Stimulated activated naive B cell treated with anti-CD40 and anti-IgM and Interleukin-4, amounts not matched to agents 10 μg/mL and 1 μg/mL and 100 μg/mL, for 72 hours (primary cell): ENCODE measurements at regions not wholly inside any gene's neighbourhood (a gene's known extent, or its start where the extent isn't known, plus 50 kb on each side); places are given as distances from the start of the nearest gene placed in this dataset.
"Not testable (repeated sequence)": the region's sequence is repeated elsewhere in the genome, so short reads cannot be mapped to it uniquely, and the experiment has no call there.

Source experiments
- ATAC-seq, 2 donors: fragments of 150-1000 bp; cut with Tn5 transposase; replicated peaks; 2 replicates each; pipeline ENCODE4 v1.10.0; 2021; ENCODE audit warnings: moderate library complexity in 1 of 2
- DNase-seq: peaks from one replicate; pipeline ENCODE4 v3.0.0; 2021
- H3K27ac Mint-ChIP-seq: one replicate; pipeline ENCODE4 v1.8.0; 2022; ENCODE audit warnings: mild to moderate bottlenecking, mixed read lengths
- H3K27me3 Mint-ChIP-seq, 2 donors: one replicate each; pipeline ENCODE4 v1.8.0; 2022; ENCODE audit warnings: mixed read lengths in 2 of 2
- H3K36me3 Mint-ChIP-seq, 2 donors: one replicate each; pipeline ENCODE4 v1.8.0; 2022; ENCODE audit warnings: mixed read lengths in 2 of 2, mild to moderate bottlenecking in 1 of 2
- H3K4me1 Mint-ChIP-seq, 2 donors: one replicate each; pipeline ENCODE4 v1.8.0; 2022; ENCODE audit warnings: mixed read lengths in 2 of 2, mild to moderate bottlenecking in 1 of 2
- H3K4me3 Mint-ChIP-seq, 2 donors: one replicate each; pipeline ENCODE4 v1.8.0; 2022; ENCODE audit warnings: mild to moderate bottlenecking in 2 of 2, mixed read lengths in 2 of 2, moderate library complexity in 1 of 2
- H3K9me3 Mint-ChIP-seq, 2 donors: one replicate each; pipeline ENCODE4 v1.8.0; 2022; ENCODE audit warnings: mixed read lengths in 2 of 2, mild to moderate bottlenecking in 1 of 2

DNA sequence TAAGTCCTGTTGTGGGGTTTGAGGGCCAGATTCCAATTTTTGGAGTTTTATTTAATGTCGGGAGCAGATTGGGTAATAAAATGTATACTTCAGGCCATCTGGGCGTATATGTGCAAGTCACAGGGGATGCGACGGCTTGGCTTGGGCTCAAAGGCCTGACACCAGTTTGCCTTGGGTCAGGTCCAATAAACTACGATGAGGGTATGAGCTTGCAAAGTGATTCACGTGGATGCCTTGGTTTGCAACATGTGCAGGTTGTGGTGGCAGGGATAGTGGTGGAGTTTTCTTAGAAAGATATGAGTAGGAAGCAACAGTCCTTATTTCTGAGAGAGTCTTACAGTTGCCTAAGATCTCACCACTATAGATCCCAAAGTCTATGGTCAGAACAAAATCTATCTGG lies 157.0 kb upstream of the CDH11 start:
- DNase-seq (no peak), ATAC-seq (no peak)
- Mint-ChIP-seq H3K27me3 (no peaks in the 10 kb centered on the region), H3K4me3 (no peak overlapping the region), H3K36me3 (no peaks in the 10 kb centered on the region), H3K27ac (no peak overlapping the region), H3K4me1 (no peaks in the 10 kb centered on the region), H3K9me3 (peaks cover 2 to 5% of the 10 kb centered on the region in 2 donors)

GRCh38 chr16:65274566-65274965 lies 152.7 kb upstream of the CDH11 start:
- no peak for ATAC-seq
- no peak for DNase-seq
- no peaks in the 10 kb centered on the region for H3K4me1 Mint-ChIP-seq

GRCh38 chr16:65272699-65273414 lies 151.0 kb upstream of the CDH11 start:
- no peaks in the 10 kb centered on the region for H3K27me3 Mint-ChIP-seq
- H3K27ac Mint-ChIP-seq = no peak overlapping the region
- no peaks in the 10 kb centered on the region for H3K4me1 Mint-ChIP-seq
- no peaks in the 10 kb centered on the region for H3K36me3 Mint-ChIP-seq
- H3K9me3 Mint-ChIP-seq = peaks cover 2 to 3% of the 10 kb centered on the region in 2 donors
- no peak for DNase-seq
- no peak overlapping the region for H3K4me3 Mint-ChIP-seq
- ATAC-seq = no peak

More at GRCh38 chr16:65274566-65274965, 152.7 kb upstream of the CDH11 start:
- Mint-ChIP-seq H3K27ac (no peak overlapping the region), H3K36me3 (no peaks in the 10 kb centered on the region), H3K9me3 (peaks cover 2 to 3% of the 10 kb centered on the region in 2 donors), H3K4me3 (no peak overlapping the region), H3K27me3 (no peaks in the 10 kb centered on the region)

DNA sequence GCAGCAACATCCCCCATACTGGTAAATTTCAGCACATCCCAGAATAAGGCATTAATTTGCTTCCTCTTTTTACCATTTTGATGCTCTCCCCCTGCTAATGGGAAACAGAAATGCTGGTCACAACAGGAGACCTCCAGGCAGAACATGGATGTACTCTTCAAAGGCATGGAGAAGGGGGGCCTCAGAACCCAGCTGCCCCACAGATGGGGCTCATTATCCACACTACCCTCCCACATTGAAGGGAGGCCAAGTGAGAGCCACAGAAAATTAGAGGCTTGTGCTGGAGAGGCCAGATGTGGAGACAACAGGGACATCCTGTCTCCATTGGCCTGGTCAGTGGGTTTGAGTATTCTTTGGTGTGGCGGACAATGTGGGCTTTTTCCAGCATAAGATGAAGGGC lies 150.1 kb upstream of the CDH11 start:
- Mint-ChIP-seq H3K27me3 (no peaks in the 10 kb centered on the region), H3K36me3 (no peaks in the 10 kb centered on the region), H3K9me3 (peaks cover 2 to 3% of the 10 kb centered on the region in 2 donors), H3K4me3 (no peak overlapping the region), H3K4me1 (no peaks in the 10 kb centered on the region), H3K27ac (no peak overlapping the region)
- no peak for ATAC-seq
- DNase-seq = no peak

- no peak overlapping the region for H3K4me3 Mint-ChIP-seq
- DNase-seq (no peak), ATAC-seq (no peak)
- H3K9me3 Mint-ChIP-seq = peaks cover 3% of the 10 kb centered on the region in 2 donors
- H3K36me3 Mint-ChIP-seq = no peaks in the 10 kb centered on the region
- no peak overlapping the region for H3K27ac Mint-ChIP-seq
- no peaks in the 10 kb centered on the region for H3K4me1 Mint-ChIP-seq
- no peaks in the 10 kb centered on the region for H3K27me3 Mint-ChIP-seq
Observed at GRCh38 chr16:65268331-65268730, 146.5 kb upstream of the CDH11 start.

GRCh38 chr16:65263896-65264295 lies 142.0 kb upstream of the CDH11 start:
- ATAC-seq (no peak), DNase-seq (no peak)
- H3K36me3 Mint-ChIP-seq = no peaks in the 10 kb centered on the region
- no peaks in the 10 kb centered on the region for H3K4me1 Mint-ChIP-seq
- no peak overlapping the region for H3K4me3 Mint-ChIP-seq
- no peaks in the 10 kb centered on the region for H3K27me3 Mint-ChIP-seq
- H3K27ac Mint-ChIP-seq = no peak overlapping the region
- H3K9me3 Mint-ChIP-seq = peaks cover 4 to 8% of the 10 kb centered on the region in 2 donors

DNA sequence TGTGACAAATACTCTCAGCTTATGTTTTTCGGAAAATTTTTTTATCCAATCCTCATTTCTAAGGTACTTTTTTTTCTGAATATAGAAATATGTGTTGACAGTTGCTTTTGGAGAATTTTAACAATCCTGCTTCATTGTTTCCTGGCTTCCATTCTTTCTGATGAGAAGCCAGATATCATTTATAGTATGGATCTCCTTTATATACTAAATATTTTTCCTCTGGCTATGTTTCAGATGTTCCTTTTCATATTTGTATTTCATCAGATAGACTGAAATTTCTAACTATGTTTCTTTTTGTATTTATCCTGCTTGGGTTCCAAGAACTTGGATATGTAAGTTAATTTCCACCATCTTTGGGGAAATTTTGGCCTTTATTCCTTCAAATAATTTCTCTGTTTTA lies 138.9 kb upstream of the CDH11 start:
- H3K36me3 Mint-ChIP-seq = no peaks in the 10 kb centered on the region
- ATAC-seq (no peak), DNase-seq (no peak)
- no peaks in the 10 kb centered on the region for H3K4me1 Mint-ChIP-seq
- H3K27ac Mint-ChIP-seq = no peak overlapping the region
- no peak overlapping the region for H3K4me3 Mint-ChIP-seq
- H3K27me3 Mint-ChIP-seq = no peaks in the 10 kb centered on the region
- H3K9me3 Mint-ChIP-seq = peaks cover 4 to 9% of the 10 kb centered on the region in 2 donors

- no peak overlapping the region for H3K27ac Mint-ChIP-seq
- peaks cover 0 to 3% of the 10 kb centered on the region in 2 donors for H3K9me3 Mint-ChIP-seq
- no peaks in the 10 kb centered on the region for H3K4me1 Mint-ChIP-seq
- DNase-seq = no peak
- H3K27me3 Mint-ChIP-seq = no peaks in the 10 kb centered on the region
- ATAC-seq = no peak
- H3K36me3 Mint-ChIP-seq = no peaks in the 10 kb centered on the region
- no peak overlapping the region for H3K4me3 Mint-ChIP-seq
Observed at GRCh38 chr16:65254144-65254543, 132.3 kb upstream of the CDH11 start.

- no peak overlapping the region for H3K4me3 Mint-ChIP-seq
- ATAC-seq = no peak
- H3K36me3 Mint-ChIP-seq = no peaks in the 10 kb centered on the region
- H3K9me3 Mint-ChIP-seq = peaks cover 3% of the 10 kb centered on the region in 2 donors
- H3K27me3 Mint-ChIP-seq = no peaks in the 10 kb centered on the region
- DNase-seq = no peak
- no peak overlapping the region for H3K27ac Mint-ChIP-seq
- no peaks in the 10 kb centered on the region for H3K4me1 Mint-ChIP-seq
Observed at GRCh38 chr16:65249768-65250167, 127.9 kb upstream of the CDH11 start.

DNA sequence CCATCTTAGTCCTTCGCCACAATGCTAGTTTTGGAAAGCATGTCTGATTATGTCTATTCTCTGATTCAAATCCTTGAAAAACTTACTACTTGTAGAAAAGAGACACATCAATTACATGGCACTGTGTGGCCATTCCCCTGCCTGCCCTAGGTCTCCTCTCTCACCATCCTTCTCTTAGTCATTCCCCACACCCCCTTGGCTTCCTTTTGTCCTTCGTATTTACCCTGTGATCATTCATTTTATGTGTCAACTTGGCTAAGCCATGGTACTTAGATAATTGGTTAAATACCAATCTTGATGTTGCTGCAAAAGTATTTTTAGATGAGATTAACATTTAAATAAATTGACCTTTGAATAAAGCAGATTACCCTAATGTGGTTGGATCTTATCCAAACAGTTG lies 122.9 kb upstream of the CDH11 start:
- Mint-ChIP-seq H3K36me3 (no peaks in the 10 kb centered on the region), H3K27ac (no peak overlapping the region), H3K4me1 (no peaks in the 10 kb centered on the region), H3K27me3 (no peaks in the 10 kb centered on the region), H3K4me3 (no peak overlapping the region), H3K9me3 (peaks cover 3 to 7% of the 10 kb centered on the region in 2 donors)
- DNase-seq (no peak), ATAC-seq (no peak)

- no peaks in the 10 kb centered on the region for H3K27me3 Mint-ChIP-seq
- H3K27ac Mint-ChIP-seq = no peak overlapping the region
- no peaks in the 10 kb centered on the region for H3K4me1 Mint-ChIP-seq
- ATAC-seq (no peak), DNase-seq (no peak)
- H3K9me3 Mint-ChIP-seq = peaks cover 0 to 4% of the 10 kb centered on the region in 2 donors
- H3K4me3 Mint-ChIP-seq = no peak overlapping the region
- no peaks in the 10 kb centered on the region for H3K36me3 Mint-ChIP-seq
Observed at GRCh38 chr16:65235339-65236177, 113.7 kb upstream of the CDH11 start.

- DNase-seq, H3K9me3 Mint-ChIP-seq, H3K4me1 Mint-ChIP-seq, ATAC-seq, H3K27me3 Mint-ChIP-seq, H3K36me3 Mint-ChIP-seq, H3K27ac Mint-ChIP-seq, H3K4me3 Mint-ChIP-seq: not testable (repeated sequence)
Observed at GRCh38 chr16:65234721-65235320, 113.0 kb upstream of the CDH11 start.

DNA sequence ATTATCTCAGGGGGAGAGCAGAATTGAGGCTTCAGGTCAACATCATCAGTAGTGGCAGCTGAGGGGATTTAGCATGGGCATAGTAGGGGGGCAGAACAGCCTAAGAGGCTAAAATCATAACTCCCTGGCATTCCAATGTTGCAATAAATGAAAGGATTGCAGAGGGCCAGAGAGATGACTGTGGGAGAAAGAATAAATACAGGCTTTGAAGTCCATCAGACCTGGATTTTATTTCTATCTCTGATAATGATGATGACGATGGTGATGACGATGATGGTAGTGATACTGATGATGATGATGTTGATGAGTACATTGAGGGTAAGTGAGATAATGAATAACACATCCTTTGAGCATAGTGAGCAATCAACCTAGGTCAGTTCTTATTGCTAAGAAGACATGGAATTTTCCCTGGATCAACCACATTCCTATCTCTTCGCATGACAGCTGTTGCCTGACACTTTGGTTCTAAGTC lies 107.4 kb upstream of the CDH11 start:
- Mint-ChIP-seq H3K27ac (no peak overlapping the region), H3K4me3 (no peak overlapping the region), H3K27me3 (no peaks in the 10 kb centered on the region), H3K36me3 (no peaks in the 10 kb centered on the region), H3K4me1 (no peaks in the 10 kb centered on the region), H3K9me3 (peaks cover 7 to 11% of the 10 kb centered on the region in 2 donors)
- ATAC-seq (no peak), DNase-seq (no peak)

DNA sequence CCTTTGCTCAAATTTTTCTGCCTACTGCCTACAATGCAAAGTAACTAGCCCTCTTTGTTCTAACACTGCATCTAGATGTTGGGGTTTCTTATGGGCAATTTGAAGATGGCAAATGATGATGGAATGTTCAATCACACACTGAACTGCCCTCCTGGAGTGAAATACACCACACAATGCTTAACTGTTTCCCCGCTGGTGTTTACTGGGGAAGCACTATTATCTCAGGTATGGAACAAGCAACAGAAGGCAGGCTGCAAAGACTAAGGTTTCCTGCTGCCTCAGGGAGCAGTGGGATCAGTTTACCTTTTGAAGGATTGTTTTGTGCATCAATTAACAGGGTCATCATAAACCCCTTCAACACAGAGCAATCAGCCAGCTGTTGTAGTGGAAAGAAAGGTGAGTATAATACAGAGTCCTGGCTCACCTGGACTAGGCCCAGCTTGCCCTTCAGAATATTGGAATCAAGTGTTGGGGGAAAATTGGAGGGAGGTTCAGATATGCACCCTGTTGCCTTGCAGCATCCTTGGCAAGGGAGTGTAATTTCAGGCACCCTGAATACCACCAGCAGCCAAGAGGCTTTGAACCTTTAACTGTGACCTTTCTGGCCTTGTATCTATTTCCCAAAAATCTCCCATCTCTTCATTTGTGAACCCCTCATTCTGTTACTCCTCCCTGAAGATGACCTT lies 105.4 kb upstream of the CDH11 start:
- Mint-ChIP-seq H3K27me3 (no peaks in the 10 kb centered on the region), H3K4me1 (no peaks in the 10 kb centered on the region), H3K4me3 (no peak overlapping the region), H3K36me3 (no peaks in the 10 kb centered on the region), H3K9me3 (peaks cover 7 to 11% of the 10 kb centered on the region in 2 donors), H3K27ac (no peak overlapping the region)
- no peak for DNase-seq
- no peak for ATAC-seq
